GM12878 (cell line): ENCODE measurements at regions not wholly inside any gene's neighbourhood (a gene's known extent, or its start where the extent isn't known, plus 50 kb on each side); places are given as distances from the start of the nearest gene placed in this dataset.

Experiments
- ATAC-seq: fragments of 200-7000 bp; cut with Tn5 transposase; 3 replicates; pipeline ENCODE4 v1.9.1; 2020; ENCODE audit warnings: mild to moderate bottlenecking, moderate library complexity
- BruUV-seq: library from RNA; stranded (reverse); fragments of 400-500 nt; replicated peaks from 2 replicates; lab custom pipeline; 2021; lab: Mats Ljungman, UMichigan
- CTCF ChIA-PET: fragments of 300-600 bp; sonication (Branson Sonifier 250); formaldehyde crosslinking; extraction: SDS; loops from one replicate; lab custom pipeline; 2021; ENCODE audit warnings: inconsistent platforms; lab: Yijun Ruan, JAX
- POLR2A ChIA-PET: fragments of 350-600 bp; formaldehyde crosslinking; extraction: SDS; loops from one replicate; lab custom pipeline; 2021; ENCODE audit warnings: inconsistent platforms; lab: Charles Lee
- RAD21 ChIA-PET: fragments of 300-600 bp; sonication (Branson Sonifier 250); formaldehyde crosslinking; loops from one replicate; lab custom pipeline; 2023; ENCODE audit warnings: antibody characterized with exemption; ENCODE audit not compliant: unreplicated experiment; lab: Charles Lee
- SMC1A ChIA-PET: fragments of 300-600 bp; sonication (Branson Sonifier 250); formaldehyde crosslinking; loops from one replicate; lab custom pipeline; 2023; ENCODE audit not compliant: unreplicated experiment, uncharacterized antibody; lab: Charles Lee
- DNase-seq: peaks from one replicate; pipeline ENCODE4 v3.0.0-alpha.2; 2011; ENCODE audit warnings: low read depth, low spot score
- FAIRE-seq: peaks from 3 replicates; lab custom pipeline; 2011; peaks lifted over from hg19 to GRCh38; lab: Jason Lieb, UNC
- H2AFZ ChIP-seq: 2 replicates; pipeline ENCODE4 v1.6.0; 2011; ENCODE audit warnings: low read depth, low read length, control low read depth; ENCODE audit not compliant: control insufficient read depth
- H3K27ac ChIP-seq: 2 replicates; pipeline ENCODE4 v1.5.1; 2011; ENCODE audit warnings: control low read depth; ENCODE audit not compliant: control insufficient read depth, insufficient read depth
- H3K27me3 ChIP-seq, 2 experiments: replicated peaks in 1 of 2; 2 replicates each; pipeline versions ENCODE4 v1.6.0 to v1.6.1; 2011; ENCODE audit warnings: low read length in 1 of 2; ENCODE audit not compliant: control insufficient read depth in 2 of 2, insufficient read depth in 2 of 2
- H3K36me3 ChIP-seq, 2 experiments: 2 replicates each; pipeline ENCODE4 v1.5.1; 2011; ENCODE audit warnings: low read length in 1 of 2; ENCODE audit not compliant: control insufficient read depth in 2 of 2, insufficient read depth in 2 of 2
- H3K4me1 ChIP-seq: 2 replicates; pipeline ENCODE4 v1.6.1; 2011; ENCODE audit warnings: mild to moderate bottlenecking, low read length, moderate library complexity, mixed read lengths; ENCODE audit not compliant: control insufficient read depth, insufficient read depth
- H3K4me2 ChIP-seq: 2 replicates; pipeline ENCODE4 v1.6.0; 2011; ENCODE audit warnings: control low read depth; ENCODE audit not compliant: control insufficient read depth, insufficient read depth
- H3K4me3 ChIP-seq: fragments of 200-600 bp; sonication (generic); 2 replicates; pipeline ENCODE4 v1.5.1; 2016
- H3K79me2 ChIP-seq: 2 replicates; pipeline ENCODE4 v1.6.0; 2011; ENCODE audit warnings: low read length; ENCODE audit not compliant: control insufficient read depth, insufficient read depth
- H3K9ac ChIP-seq: 2 replicates; pipeline ENCODE4 v1.8.0; 2011; ENCODE audit warnings: low read length, control low read depth, mixed read lengths; ENCODE audit not compliant: control insufficient read depth, insufficient read depth
- H3K9me3 ChIP-seq: replicated peaks from 3 replicates; pipeline ENCODE4 v1.5.1; 2011; ENCODE audit warnings: mild to moderate bottlenecking, low read length; ENCODE audit not compliant: control insufficient read depth, insufficient read depth
- H4K20me1 ChIP-seq: 2 replicates; pipeline ENCODE4 v1.6.0; 2011; ENCODE audit not compliant: control insufficient read depth, insufficient read depth
- CREB1 ChIP-seq: IDR thresholded peaks from 2 replicates; pipeline ENCODE4 v1.6.1; 2012; ENCODE audit warnings: low read depth, mild to moderate bottlenecking, inconsistent platforms
- EGR1 ChIP-seq, 2 experiments: IDR thresholded peaks; 1 replicate in 1 of 2; 2 replicates in 1 of 2; pipeline ENCODE4 v1.6.1; 2011 to 2012; ENCODE audit warnings: low read depth in 2 of 2, low read length in 2 of 2, borderline replicate concordance in 1 of 2, mild to moderate bottlenecking in 1 of 2, moderate library complexity in 1 of 2
- ZNF622 ChIP-seq: fragments of 450-650 bp; IDR thresholded peaks from 2 replicates; pipeline ENCODE4 v1.6.1; 2017; ENCODE audit warnings: mild to moderate bottlenecking, inconsistent platforms
- in situ Hi-C: fragments of 300-500 bp; cut with MboI; formaldehyde crosslinking; loops from 9 replicates; pipeline ENCODE4 v1.14.3; 2018; ENCODE audit warnings: mixed read lengths
- intact Hi-C: fragments of 100-400 bp; cut with micrococcal nuclease; formaldehyde crosslinking; loops from one replicate; pipeline ENCODE4 v1.14.2; 2022; ENCODE audit not compliant: unreplicated experiment
- TF ChIP-seq, protein P1 (sequence below): fragments of 450-650 bp; IDR thresholded peaks from 2 replicates; pipeline ENCODE4 v1.6.1; 2017; ENCODE audit warnings: borderline replicate concordance
- TF ChIP-seq, protein P2 (sequence below), 3 experiments: IDR thresholded peaks in 2 of 3; conservative IDR thresholded peaks in 1 of 3; 2 replicates each; pipeline ENCODE4 v1.5.1; 2011; ENCODE audit warnings: low read depth in 3 of 3, low read length in 3 of 3, mild to moderate bottlenecking in 3 of 3, control low read depth in 2 of 3, moderate library complexity in 2 of 3, inconsistent platforms in 1 of 3, mixed read lengths in 1 of 3; ENCODE audit not compliant: control insufficient read depth in 2 of 3, insufficient read depth in 1 of 3; ENCODE audit errors: extremely low read depth in 1 of 3
- TF ChIP-seq, protein P3 (sequence below): IDR thresholded peaks from 2 replicates; pipeline ENCODE4 v1.6.1; 2011; ENCODE audit warnings: mild to moderate bottlenecking, low read depth, low read length, moderate library complexity; ENCODE audit not compliant: insufficient replicate concordance

DNA sequence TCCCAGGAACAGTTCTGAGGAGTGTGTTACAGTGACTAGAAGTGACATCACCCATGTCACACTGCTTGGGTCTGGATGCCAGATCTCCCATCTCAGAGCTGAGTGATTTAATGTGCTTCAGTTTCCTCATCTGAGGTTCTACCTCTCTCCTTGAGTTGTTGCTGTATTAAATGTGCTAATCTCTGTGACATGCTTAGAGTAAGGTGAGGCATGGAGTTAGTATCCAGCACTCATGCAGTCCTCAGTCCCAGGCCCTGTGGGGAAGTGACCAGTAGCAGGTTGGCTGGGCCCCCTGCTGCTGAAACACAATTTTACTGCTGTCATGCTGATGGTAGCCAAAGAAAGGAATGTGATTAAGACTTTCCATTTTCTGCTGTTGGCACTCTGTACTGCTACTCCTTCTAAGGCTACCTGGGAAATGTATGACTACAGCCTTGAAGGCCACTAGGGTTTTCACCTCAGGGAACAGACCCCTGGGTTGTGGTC is 639.6 kb downstream of the MID1IP1 start:
- intact Hi-C loops, result loop anchor here (10.0 kb wide), 1 partner anchor 176 kb away; no protein-coding TSS in a partner anchor
- Histone ChIP-seq H3K27me3 (no peaks in the 10 kb centered on the region), H3K36me3 (no peaks in the 10 kb centered on the region), H3K4me2 (no peak overlapping the region), H3K4me1 (peaks cover 16% of the 10 kb centered on the region), H2AFZ (0 out of 2 replicates have a peak overlapping the region, but pooled peaks have one; percentile 64), H3K4me3 (no peak overlapping the region), H3K79me2 (no peaks in the 10 kb centered on the region), H3K9ac (no peak overlapping the region), H3K9me3 (no peaks in the 10 kb centered on the region; the same call in 1 of the 3 replicates), H3K27ac (peak overlapping the region; percentile 56), H4K20me1 (no peaks in the 10 kb centered on the region)
- ChIA-PET SMC1A (interaction anchor here (1.0 to 1.7 kb wide), 7 partner anchors 9 to 245 kb away, joined by 3 to 4 read pairs (median 3); no protein-coding TSS in a partner anchor), RAD21 (interaction anchor here (0.8 to 3.0 kb wide), 4 partner anchors 51 to 191 kb away, joined by 3 to 20 read pairs (median 4); no protein-coding TSS in a partner anchor), CTCF (interaction anchor here (0.6 to 1.7 kb wide), 5 partner anchors 153 to 415 kb away, joined by 3 to 6 read pairs (median 3); no protein-coding TSS in a partner anchor), POLR2A (no interaction called here)
- DNase-seq, result no peak
- no TSS peak for BruUV-seq
- peak; percentile 49 for FAIRE-seq
- peak; percentile 51 for ATAC-seq
- TF ChIP-seq, protein P1, sequence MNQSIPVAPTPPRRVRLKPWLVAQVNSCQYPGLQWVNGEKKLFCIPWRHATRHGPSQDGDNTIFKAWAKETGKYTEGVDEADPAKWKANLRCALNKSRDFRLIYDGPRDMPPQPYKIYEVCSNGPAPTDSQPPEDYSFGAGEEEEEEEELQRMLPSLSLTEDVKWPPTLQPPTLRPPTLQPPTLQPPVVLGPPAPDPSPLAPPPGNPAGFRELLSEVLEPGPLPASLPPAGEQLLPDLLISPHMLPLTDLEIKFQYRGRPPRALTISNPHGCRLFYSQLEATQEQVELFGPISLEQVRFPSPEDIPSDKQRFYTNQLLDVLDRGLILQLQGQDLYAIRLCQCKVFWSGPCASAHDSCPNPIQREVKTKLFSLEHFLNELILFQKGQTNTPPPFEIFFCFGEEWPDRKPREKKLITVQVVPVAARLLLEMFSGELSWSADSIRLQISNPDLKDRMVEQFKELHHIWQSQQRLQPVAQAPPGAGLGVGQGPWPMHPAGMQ, result no peak
- no peak for TF ChIP-seq CREB1
- TF ChIP-seq EGR1 (IDR thresholded peaks at IDR 0.05; ENCODE audit: borderline replicate concordance in 1 of 2, low read depth in 2 of 2, low read length in 2 of 2), result no peak
- TF ChIP-seq, protein P2, sequence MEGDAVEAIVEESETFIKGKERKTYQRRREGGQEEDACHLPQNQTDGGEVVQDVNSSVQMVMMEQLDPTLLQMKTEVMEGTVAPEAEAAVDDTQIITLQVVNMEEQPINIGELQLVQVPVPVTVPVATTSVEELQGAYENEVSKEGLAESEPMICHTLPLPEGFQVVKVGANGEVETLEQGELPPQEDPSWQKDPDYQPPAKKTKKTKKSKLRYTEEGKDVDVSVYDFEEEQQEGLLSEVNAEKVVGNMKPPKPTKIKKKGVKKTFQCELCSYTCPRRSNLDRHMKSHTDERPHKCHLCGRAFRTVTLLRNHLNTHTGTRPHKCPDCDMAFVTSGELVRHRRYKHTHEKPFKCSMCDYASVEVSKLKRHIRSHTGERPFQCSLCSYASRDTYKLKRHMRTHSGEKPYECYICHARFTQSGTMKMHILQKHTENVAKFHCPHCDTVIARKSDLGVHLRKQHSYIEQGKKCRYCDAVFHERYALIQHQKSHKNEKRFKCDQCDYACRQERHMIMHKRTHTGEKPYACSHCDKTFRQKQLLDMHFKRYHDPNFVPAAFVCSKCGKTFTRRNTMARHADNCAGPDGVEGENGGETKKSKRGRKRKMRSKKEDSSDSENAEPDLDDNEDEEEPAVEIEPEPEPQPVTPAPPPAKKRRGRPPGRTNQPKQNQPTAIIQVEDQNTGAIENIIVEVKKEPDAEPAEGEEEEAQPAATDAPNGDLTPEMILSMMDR (IDR thresholded peaks at IDR 0.05 in 2 of 3, conservative IDR thresholded peaks at IDR 0.05 in 1 of 3; ENCODE audit: control insufficient read depth in 2 of 3, extremely low read depth in 1 of 3, insufficient read depth in 1 of 3, low read depth in 3 of 3, low read length in 3 of 3), result 0 out of 6 replicates have a peak, but pooled peaks of 1 of the 3 experiments have one; percentile 2
- TF ChIP-seq ZNF622, result no peak
- TF ChIP-seq, protein P3, sequence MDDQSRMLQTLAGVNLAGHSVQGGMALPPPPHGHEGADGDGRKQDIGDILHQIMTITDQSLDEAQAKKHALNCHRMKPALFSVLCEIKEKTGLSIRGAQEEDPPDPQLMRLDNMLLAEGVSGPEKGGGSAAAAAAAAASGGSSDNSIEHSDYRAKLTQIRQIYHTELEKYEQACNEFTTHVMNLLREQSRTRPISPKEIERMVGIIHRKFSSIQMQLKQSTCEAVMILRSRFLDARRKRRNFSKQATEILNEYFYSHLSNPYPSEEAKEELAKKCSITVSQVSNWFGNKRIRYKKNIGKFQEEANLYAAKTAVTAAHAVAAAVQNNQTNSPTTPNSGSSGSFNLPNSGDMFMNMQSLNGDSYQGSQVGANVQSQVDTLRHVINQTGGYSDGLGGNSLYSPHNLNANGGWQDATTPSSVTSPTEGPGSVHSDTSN, result no peak
- in situ Hi-C loops, result no loop called here
